ENCODE measurements at regions not wholly inside any gene's neighbourhood (a gene's known extent, or its start where the extent isn't known, plus 50 kb on each side); places are given as distances from the start of the nearest gene placed in this dataset.

DNA sequence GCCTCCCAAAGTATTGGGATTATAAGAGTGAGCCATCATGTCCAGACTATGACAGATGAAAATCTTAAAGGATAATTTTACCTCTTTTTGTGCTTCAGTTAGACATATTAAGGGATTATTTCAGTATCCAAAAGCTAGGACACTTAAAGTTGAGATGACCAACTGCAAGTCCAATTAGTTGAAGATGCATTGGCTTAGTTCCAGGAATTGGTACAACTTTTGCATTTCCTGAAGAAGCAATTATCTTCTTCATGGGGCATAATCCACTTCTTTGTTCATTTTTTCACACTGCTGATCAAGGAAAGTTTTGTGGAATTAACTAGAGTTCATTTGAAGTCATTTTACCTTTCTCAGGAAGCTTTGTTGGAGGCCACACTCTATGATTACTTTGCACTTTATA, 72.0 kb upstream of the HECW1 start:
- TF ChIP-seq, protein P1, sequence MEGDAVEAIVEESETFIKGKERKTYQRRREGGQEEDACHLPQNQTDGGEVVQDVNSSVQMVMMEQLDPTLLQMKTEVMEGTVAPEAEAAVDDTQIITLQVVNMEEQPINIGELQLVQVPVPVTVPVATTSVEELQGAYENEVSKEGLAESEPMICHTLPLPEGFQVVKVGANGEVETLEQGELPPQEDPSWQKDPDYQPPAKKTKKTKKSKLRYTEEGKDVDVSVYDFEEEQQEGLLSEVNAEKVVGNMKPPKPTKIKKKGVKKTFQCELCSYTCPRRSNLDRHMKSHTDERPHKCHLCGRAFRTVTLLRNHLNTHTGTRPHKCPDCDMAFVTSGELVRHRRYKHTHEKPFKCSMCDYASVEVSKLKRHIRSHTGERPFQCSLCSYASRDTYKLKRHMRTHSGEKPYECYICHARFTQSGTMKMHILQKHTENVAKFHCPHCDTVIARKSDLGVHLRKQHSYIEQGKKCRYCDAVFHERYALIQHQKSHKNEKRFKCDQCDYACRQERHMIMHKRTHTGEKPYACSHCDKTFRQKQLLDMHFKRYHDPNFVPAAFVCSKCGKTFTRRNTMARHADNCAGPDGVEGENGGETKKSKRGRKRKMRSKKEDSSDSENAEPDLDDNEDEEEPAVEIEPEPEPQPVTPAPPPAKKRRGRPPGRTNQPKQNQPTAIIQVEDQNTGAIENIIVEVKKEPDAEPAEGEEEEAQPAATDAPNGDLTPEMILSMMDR (IDR thresholded peaks at IDR 0.05; ENCODE audit: poor library complexity) = no peak
- TF ChIP-seq EZH2 (IDR thresholded peaks at IDR 0.05; ENCODE audit: borderline replicate concordance) = no peak
